B cell (primary cell): ENCODE measurements at regions not wholly inside any gene's neighbourhood (a gene's known extent, or its start where the extent isn't known, plus 50 kb on each side); places are given as distances from the start of the nearest gene placed in this dataset.

Experiments used
- CTCF ChIP-seq: fragments of 200-600 bp; IDR thresholded peaks from one replicate; pipeline ENCODE4 v1.8.0; 2022; ENCODE audit warnings: antibody characterized with exemption, mild to moderate bottlenecking
- EZH2 ChIP-seq: IDR thresholded peaks from 2 replicates; pipeline ENCODE4 v1.6.1; 2012; ENCODE audit warnings: borderline replicate concordance, low read depth, mild to moderate bottlenecking, moderate library complexity, low read length; ENCODE audit not compliant: insufficient read depth, poor library complexity, severe bottlenecking

- no peak for TF ChIP-seq EZH2
- TF ChIP-seq CTCF, result no peak
Measured at GRCh38 chr11:103631841-103632240, 404.6 kb upstream of the DDI1 start.
